K562 (cell line): ENCODE measurements at regions not wholly inside any gene's neighbourhood (a gene's known extent, or its start where the extent isn't known, plus 50 kb on each side); places are given as distances from the start of the nearest gene placed in this dataset.

ENCODE experiments used
- ATAC-seq: fragments of 200-7000 bp; cut with Tn5 transposase; 3 replicates; pipeline ENCODE4 v1.9.1; 2020; ENCODE audit warnings: moderate library complexity
- BruUV-seq: library from RNA; stranded (reverse); fragments of 400-500 nt; replicated peaks from 2 replicates; lab custom pipeline; 2021; lab: Mats Ljungman, UMichigan
- CTCF ChIA-PET: fragments of 300-600 bp; formaldehyde crosslinking; extraction: SDS; loops from one replicate; lab custom pipeline; 2021; ENCODE audit warnings: low intra/inter-chr PET ratio; lab: Yijun Ruan, JAX
- POLR2A ChIA-PET: fragments of 300-600, 350-650 bp; sonication (Branson Sonifier 250); formaldehyde crosslinking; extraction: SDS; loops from one replicate; lab custom pipeline; 2021; ENCODE audit warnings: antibody characterized with exemption, inconsistent platforms; lab: Yijun Ruan, JAX
- DNase-seq, 4 experiments: peaks; one replicate each; pipeline versions ENCODE4 v3.0.0 to v3.0.0-alpha.2; 2011 to 2018; ENCODE audit warnings: low spot score in 3 of 4, mixed read lengths in 3 of 4; ENCODE audit errors: extremely low read depth in 1 of 4
- FAIRE-seq: peaks from 2 replicates; lab custom pipeline; 2011; peaks lifted over from hg19 to GRCh38; lab: Jason Lieb, UNC
- H2AFZ ChIP-seq: 2 replicates; pipeline ENCODE4 v1.6.0; 2011; ENCODE audit warnings: low read depth, low read length, control low read depth, inconsistent platforms
- H3K27ac ChIP-seq: fragments of 200-600 bp; 3 replicates; pipeline ENCODE4 v1.8.0; 2011; ENCODE audit warnings: low read depth, mild to moderate bottlenecking, control low read depth, inconsistent platforms, low read length, moderate library complexity, mixed read lengths; ENCODE audit errors: extremely low read depth
- H3K27me3 ChIP-seq, 2 experiments: fragments of 300-600 bp in 1 of 2; 2 replicates in 1 of 2; 3 replicates in 1 of 2; pipeline versions ENCODE4 v1.6.0 to v1.8.0; 2011; ENCODE audit warnings: inconsistent platforms in 2 of 2, low read length in 2 of 2, mild to moderate bottlenecking in 1 of 2, mixed read lengths in 1 of 2, moderate library complexity in 1 of 2; ENCODE audit not compliant: control insufficient read depth in 2 of 2, insufficient read depth in 2 of 2
- H3K36me3 ChIP-seq: fragments of 300-600 bp; 3 replicates; pipeline ENCODE4 v1.8.0; 2011; ENCODE audit warnings: mild to moderate bottlenecking, low read length, inconsistent platforms; ENCODE audit not compliant: control insufficient read depth, insufficient read depth
- H3K4me1 ChIP-seq, 2 experiments: fragments of 200-600 bp in 1 of 2; replicated peaks in 1 of 2; 2 replicates in 1 of 2; 3 replicates in 1 of 2; pipeline versions ENCODE4 v1.5.1 to v1.8.0; 2011; ENCODE audit warnings: inconsistent platforms in 2 of 2, low read length in 2 of 2, mild to moderate bottlenecking in 1 of 2, mixed read lengths in 1 of 2, moderate library complexity in 1 of 2; ENCODE audit not compliant: control insufficient read depth in 2 of 2, insufficient read depth in 2 of 2
- H3K4me2 ChIP-seq: 2 replicates; pipeline ENCODE4 v1.6.1; 2011; ENCODE audit warnings: low read length, control low read depth, inconsistent platforms, mixed read lengths; ENCODE audit not compliant: insufficient read depth
- H3K4me3 ChIP-seq: fragments of 200-600 bp; sonication (generic), shearing (Covaris generic); 2 replicates; pipeline ENCODE4 v1.5.1; 2016; ENCODE audit warnings: control low read depth, inconsistent platforms
- H3K79me2 ChIP-seq: fragments of 200-600 bp; 3 replicates; pipeline ENCODE4 v1.8.0; 2011; ENCODE audit warnings: low read length, inconsistent platforms; ENCODE audit not compliant: control insufficient read depth, insufficient read depth
- H3K9ac ChIP-seq, 2 experiments: 2 replicates each; pipeline versions ENCODE4 v1.6.0 to v1.6.1; 2011; ENCODE audit warnings: low read depth in 2 of 2, low read length in 2 of 2, control low read depth in 1 of 2, inconsistent platforms in 1 of 2, mild to moderate bottlenecking in 1 of 2, mixed read lengths in 1 of 2; ENCODE audit not compliant: insufficient read depth in 1 of 2
- H3K9me1 ChIP-seq: one replicate; pipeline ENCODE4 v1.6.0; 2011; ENCODE audit warnings: inconsistent platforms, mild to moderate bottlenecking, low read length, moderate library complexity; ENCODE audit not compliant: control insufficient read depth, insufficient read depth
- H3K9me3 ChIP-seq: replicated peaks from 2 replicates; pipeline ENCODE4 v1.5.1; 2011; ENCODE audit warnings: low read depth, low read length, inconsistent platforms; ENCODE audit not compliant: control insufficient read depth, insufficient read depth
- H4K20me1 ChIP-seq: replicated peaks from 2 replicates; pipeline ENCODE4 v1.6.1; 2011; ENCODE audit warnings: low read length, inconsistent platforms, mixed read lengths; ENCODE audit not compliant: control insufficient read depth, insufficient read depth
- ARID1B ChIP-seq: fragments of 450-650 bp; IDR thresholded peaks from 2 replicates; pipeline ENCODE4 v1.6.1; 2016; ENCODE audit warnings: antibody characterized with exemption, mild to moderate bottlenecking, inconsistent platforms
- FOS ChIP-seq: IDR thresholded peaks from 3 replicates; pipeline ENCODE4 v1.6.1; 2011; ENCODE audit not compliant: insufficient read length; ENCODE audit errors: extremely low read depth
- GABPA ChIP-seq: fragments of 200-800 bp; sonication (Bioruptor generic); conservative IDR thresholded peaks from 2 replicates; pipeline ENCODE4 v1.6.1; 2016; ENCODE audit warnings: low read depth, missing genetic modification characterization, missing compliant biosample characterization
- GABPB2 ChIP-seq: fragments of 250-450 bp; sonication (Bioruptor Pico); conservative IDR thresholded peaks from 2 replicates; pipeline ENCODE4 v1.5.1; 2021; ENCODE audit warnings: mild to moderate bottlenecking
- JUN ChIP-seq, 2 experiments: sonication (generic) in 1 of 2; formaldehyde crosslinking in 1 of 2; IDR thresholded peaks; 2 replicates each; pipeline versions ENCODE4 v1.6.1 to v1.8.0; 2012 to 2022; ENCODE audit warnings: borderline replicate concordance in 2 of 2, mild to moderate bottlenecking in 2 of 2, improper control_type of control experiment in 1 of 2, low read depth in 1 of 2, low read length in 1 of 2, missing genetic modification reagents in 1 of 2
- JUND ChIP-seq, 2 experiments: IDR thresholded peaks; 2 replicates in 1 of 2; 3 replicates in 1 of 2; pipeline ENCODE4 v1.6.1; 2011; ENCODE audit warnings: borderline replicate concordance in 2 of 2, low read depth in 2 of 2, low read length in 2 of 2, improper control_type of control experiment in 1 of 2, missing biosample characterization in 1 of 2, missing genetic modification characterization in 1 of 2, missing genetic modification reagents in 1 of 2
- MAFG ChIP-seq: fragments of 450-650 bp; conservative IDR thresholded peaks from 2 replicates; pipeline ENCODE4 v1.6.1; 2016; ENCODE audit warnings: missing genetic modification characterization, missing compliant biosample characterization
- MAFK ChIP-seq: IDR thresholded peaks from 2 replicates; pipeline ENCODE4 v1.6.1; 2011; ENCODE audit warnings: low read length, improper control_type of control experiment
- MEF2D ChIP-seq: conservative IDR thresholded peaks from 2 replicates; pipeline ENCODE4 v1.6.1; 2016; ENCODE audit warnings: low read depth, missing genetic modification characterization, missing compliant biosample characterization
- NFE2 ChIP-seq: IDR thresholded peaks from 2 replicates; pipeline ENCODE4 v1.6.1; 2014; ENCODE audit warnings: antibody characterized with exemption, low read depth
- NFE2L1 ChIP-seq: fragments of 450-650 bp; IDR thresholded peaks from 2 replicates; pipeline ENCODE4 v1.6.1; 2016; ENCODE audit warnings: missing genetic modification characterization, low read depth, mild to moderate bottlenecking, missing compliant biosample characterization, moderate library complexity, borderline replicate concordance
- NRF1 ChIP-seq, 2 experiments: fragments of 450-650 bp; IDR thresholded peaks in 1 of 2; conservative IDR thresholded peaks in 1 of 2; 2 replicates each; pipeline ENCODE4 v1.6.1; 2014; ENCODE audit warnings: mild to moderate bottlenecking in 2 of 2
- RAD51 ChIP-seq: fragments of 450-650 bp; IDR thresholded peaks from 2 replicates; pipeline ENCODE4 v1.7.1; 2016; ENCODE audit warnings: low read depth, mild to moderate bottlenecking, borderline replicate concordance
- SPI1 ChIP-seq: IDR thresholded peaks from 2 replicates; pipeline ENCODE4 v1.6.1; 2011; ENCODE audit warnings: low read depth, low read length, control low read depth, borderline replicate concordance
- ZNF316 ChIP-seq: fragments of 450-650 bp; IDR thresholded peaks from 2 replicates; pipeline ENCODE4 v1.6.1; 2016
- WGBS: fragments of 100-300 bp; shearing (Covaris generic); methylation state at CpG from one replicate; pipeline ENCODE4 v1.1.6; 2016; ENCODE audit warnings: low coverage, mixed read lengths; ENCODE audit not compliant: insufficient coverage; ENCODE audit errors: missing lambda C conversion rate; 5-methylcytosine and 5-hydroxymethylcytosine counted together
- in situ Hi-C: fragments of 300-500 bp; cut with MboI; formaldehyde crosslinking; loops from 4 replicates; pipeline ENCODE4 v1.15.0; 2018; ENCODE audit warnings: inconsistent platforms, mixed read lengths
- intact Hi-C: fragments of 100-400 bp; cut with micrococcal nuclease; formaldehyde crosslinking; loops from 2 replicates; pipeline ENCODE4 v1.14.2; 2022
- TF ChIP-seq, protein P1 (sequence below): fragments of 450-650 bp; IDR thresholded peaks from 2 replicates; pipeline ENCODE4 v1.6.1; 2018; ENCODE audit not compliant: partially characterized antibody
- TF ChIP-seq, protein P2 (sequence below), 2 experiments: fragments of 450-650 bp in 1 of 2; sonication (generic) in 1 of 2; formaldehyde crosslinking in 1 of 2; IDR thresholded peaks in 1 of 2; conservative IDR thresholded peaks in 1 of 2; 2 replicates each; pipeline versions ENCODE4 v1.6.1 to v1.8.1; 2016 to 2023; ENCODE audit warnings: mild to moderate bottlenecking in 2 of 2, moderate library complexity in 2 of 2, inconsistent platforms in 1 of 2, missing genetic modification reagents in 1 of 2

DNA sequence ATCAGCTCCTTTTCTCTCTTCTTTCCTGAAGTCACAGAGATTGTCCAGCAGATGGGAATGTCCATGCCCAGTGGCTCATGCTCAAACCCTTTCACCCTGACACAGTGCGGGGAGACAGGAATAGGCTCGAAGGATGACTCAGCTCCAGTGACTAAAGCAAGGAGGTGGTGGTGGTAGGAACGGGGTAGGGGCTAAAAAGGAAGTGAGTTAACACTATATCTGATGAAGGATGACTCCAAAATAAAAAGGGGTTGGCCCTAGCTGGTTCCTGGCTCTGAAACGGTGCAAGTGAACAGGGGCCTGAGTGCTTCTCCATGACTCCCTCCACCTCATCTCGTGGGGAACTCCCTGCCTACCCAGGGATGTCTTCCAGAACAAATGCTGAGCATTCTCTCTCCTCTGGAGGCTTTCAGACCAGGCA is 167.4 kb upstream of the LPP start:
- WGBS, result 0% methylated on average over 4 of the region's 5 CpGs
- no peaks in the 10 kb centered on the region for H3K36me3 ChIP-seq
- peak; percentile 87 for ATAC-seq
- H3K9ac ChIP-seq, result no peak overlapping the region
- H3K4me1 ChIP-seq, result peaks cover 0 to 17% of the 10 kb centered on the region in 2 experiments; a peak in 3 of 5 replicates
- no peaks in the 10 kb centered on the region for H3K9me1 ChIP-seq
- H3K4me3 ChIP-seq, result no peak overlapping the region
- CTCF ChIA-PET, result no interaction called here
- intact Hi-C loops, result loop anchor here (10.0 kb wide), 1 partner anchor 242 kb away; the partner anchor contains the start of gene BCL6
- peak overlapping the region; percentile 45 for H3K4me2 ChIP-seq
- peaks cover 0 to 5% of the 10 kb centered on the region in 2 experiments; a peak in 1 of 5 replicates for H3K27me3 ChIP-seq
- FAIRE-seq, result no peak
- no TSS peak for BruUV-seq
- peak overlapping the region; percentile 28; the same call in 1 of the 3 replicates for H3K27ac ChIP-seq
- H3K79me2 ChIP-seq, result no peaks in the 10 kb centered on the region
- POLR2A ChIA-PET, result interaction anchor here (0.6 to 1.0 kb wide), 2 partner anchors 8 to 86 kb away, joined by 3 read pairs; no protein-coding TSS in a partner anchor
- in situ Hi-C loops, result no loop called here
- peak in 2 of 4 experiments; percentile 28 to 43 for DNase-seq
- H4K20me1 ChIP-seq, result no peaks in the 10 kb centered on the region
- no peaks in the 10 kb centered on the region for H3K9me3 ChIP-seq
- peak overlapping the region; percentile 68; the same call in 1 of the 2 replicates for H2AFZ ChIP-seq
- TF ChIP-seq NFE2L1 (tag), result 0 out of 2 replicates have a peak, but pooled peaks have one; percentile 6
- TF ChIP-seq GABPB2 (CRISPR knock-in tag), result no peak
- TF ChIP-seq RAD51, result no peak
- TF ChIP-seq, protein P1, sequence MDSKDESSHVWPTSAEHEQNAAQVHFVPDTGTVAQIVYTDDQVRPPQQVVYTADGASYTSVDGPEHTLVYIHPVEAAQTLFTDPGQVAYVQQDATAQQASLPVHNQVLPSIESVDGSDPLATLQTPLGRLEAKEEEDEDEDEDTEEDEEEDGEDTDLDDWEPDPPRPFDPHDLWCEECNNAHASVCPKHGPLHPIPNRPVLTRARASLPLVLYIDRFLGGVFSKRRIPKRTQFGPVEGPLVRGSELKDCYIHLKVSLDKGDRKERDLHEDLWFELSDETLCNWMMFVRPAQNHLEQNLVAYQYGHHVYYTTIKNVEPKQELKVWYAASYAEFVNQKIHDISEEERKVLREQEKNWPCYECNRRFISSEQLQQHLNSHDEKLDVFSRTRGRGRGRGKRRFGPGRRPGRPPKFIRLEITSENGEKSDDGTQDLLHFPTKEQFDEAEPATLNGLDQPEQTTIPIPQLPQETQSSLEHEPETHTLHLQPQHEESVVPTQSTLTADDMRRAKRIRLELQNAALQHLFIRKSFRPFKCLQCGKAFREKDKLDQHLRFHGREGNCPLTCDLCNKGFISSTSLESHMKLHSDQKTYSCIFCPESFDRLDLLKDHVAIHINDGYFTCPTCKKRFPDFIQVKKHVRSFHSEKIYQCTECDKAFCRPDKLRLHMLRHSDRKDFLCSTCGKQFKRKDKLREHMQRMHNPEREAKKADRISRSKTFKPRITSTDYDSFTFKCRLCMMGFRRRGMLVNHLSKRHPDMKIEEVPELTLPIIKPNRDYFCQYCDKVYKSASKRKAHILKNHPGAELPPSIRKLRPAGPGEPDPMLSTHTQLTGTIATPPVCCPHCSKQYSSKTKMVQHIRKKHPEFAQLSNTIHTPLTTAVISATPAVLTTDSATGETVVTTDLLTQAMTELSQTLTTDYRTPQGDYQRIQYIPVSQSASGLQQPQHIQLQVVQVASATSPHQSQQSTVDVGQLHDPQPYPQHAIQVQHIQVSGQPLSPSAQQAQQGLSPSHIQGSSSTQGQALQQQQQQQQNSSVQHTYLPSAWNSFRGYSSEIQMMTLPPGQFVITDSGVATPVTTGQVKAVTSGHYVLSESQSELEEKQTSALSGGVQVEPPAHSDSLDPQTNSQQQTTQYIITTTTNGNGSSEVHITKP, result peak; percentile 12
- TF ChIP-seq FOS, result peak; percentile 24
- peak; percentile 87 for TF ChIP-seq NFE2
- TF ChIP-seq GABPA (tag), result peak; percentile 38; the same call in 1 of the 2 replicates
- TF ChIP-seq, protein P2, sequence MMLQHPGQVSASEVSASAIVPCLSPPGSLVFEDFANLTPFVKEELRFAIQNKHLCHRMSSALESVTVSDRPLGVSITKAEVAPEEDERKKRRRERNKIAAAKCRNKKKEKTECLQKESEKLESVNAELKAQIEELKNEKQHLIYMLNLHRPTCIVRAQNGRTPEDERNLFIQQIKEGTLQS (IDR thresholded peaks at IDR 0.05), result peak; percentile 81
- TF ChIP-seq, protein P2 (CRISPR knock-in tag; conservative IDR thresholded peaks at IDR 0.05), result no peak
- peak; percentile 53; the same call in 1 of the 2 replicates for TF ChIP-seq JUN (IDR thresholded peaks at IDR 0.05; ENCODE audit: borderline replicate concordance, low read depth, low read length)
- TF ChIP-seq JUN (CRISPR knock-in tag; IDR thresholded peaks at IDR 0.05; ENCODE audit: borderline replicate concordance), result no peak
- peak; percentile 92 for TF ChIP-seq MAFG (tag)
- peak; percentile 43; the same call in 1 of the 2 replicates for TF ChIP-seq MEF2D (tag)
- peak; percentile 65; the same call in 1 of the 2 replicates for TF ChIP-seq SPI1
- peak; percentile 79 for TF ChIP-seq JUND (IDR thresholded peaks at IDR 0.05; ENCODE audit: borderline replicate concordance, low read depth, low read length)
- peak; percentile 82; the same call in 2 of the 3 replicates for TF ChIP-seq JUND (tag; IDR thresholded peaks at IDR 0.05; ENCODE audit: borderline replicate concordance, low read depth, low read length)
- peak; percentile 60; the same call in 1 of the 2 replicates for TF ChIP-seq MAFK
- peak; percentile 45 for TF ChIP-seq ZNF316
- TF ChIP-seq ARID1B, result peak; percentile 51; the same call in 1 of the 2 replicates
- TF ChIP-seq NRF1 (conservative IDR thresholded peaks at IDR 0.05 in 1 of 2, IDR thresholded peaks at IDR 0.05 in 1 of 2), result 0 out of 4 replicates have a peak, but pooled peaks of 1 of the 2 experiments have one; percentile 10
